HEK293 (cell line): ENCODE measurements at regions not wholly inside any gene's neighbourhood (a gene's known extent, or its start where the extent isn't known, plus 50 kb on each side); places are given as distances from the start of the nearest gene placed in this dataset.

ENCODE experiments used
- ZBTB8A ChIP-seq: fragments of 450-650 bp; formaldehyde crosslinking; IDR thresholded peaks from 2 replicates; pipeline ENCODE4 v1.5.1; 2016; ENCODE audit warnings: missing biosample characterization, missing genetic modification characterization
- ZNF24 ChIP-seq: fragments of 450-650 bp; formaldehyde crosslinking; IDR thresholded peaks from 2 replicates; pipeline ENCODE4 v1.5.1; 2016; ENCODE audit warnings: missing biosample characterization, missing genetic modification characterization
- ZNF404 ChIP-seq: fragments of 450-650 bp; formaldehyde crosslinking; IDR thresholded peaks from 2 replicates; pipeline ENCODE4 v1.5.1; 2017; ENCODE audit warnings: missing biosample characterization, missing genetic modification characterization
- ZNF529 ChIP-seq: fragments of 450-650 bp; formaldehyde crosslinking; IDR thresholded peaks from 2 replicates; pipeline ENCODE4 v1.5.1; 2017; ENCODE audit warnings: missing genetic modification characterization, missing biosample characterization; ENCODE audit not compliant: insufficient replicate concordance
- ZNF560 ChIP-seq: fragments of 450-650 bp; formaldehyde crosslinking; IDR thresholded peaks from 2 replicates; pipeline ENCODE4 v1.5.1; 2017; ENCODE audit warnings: missing biosample characterization, missing genetic modification characterization, borderline replicate concordance
- TF ChIP-seq, protein P1 (sequence below): fragments of 450-650 bp; formaldehyde crosslinking; IDR thresholded peaks from 2 replicates; pipeline ENCODE4 v1.5.1; 2017; ENCODE audit warnings: missing biosample characterization, mild to moderate bottlenecking, missing genetic modification characterization, moderate library complexity

DNA sequence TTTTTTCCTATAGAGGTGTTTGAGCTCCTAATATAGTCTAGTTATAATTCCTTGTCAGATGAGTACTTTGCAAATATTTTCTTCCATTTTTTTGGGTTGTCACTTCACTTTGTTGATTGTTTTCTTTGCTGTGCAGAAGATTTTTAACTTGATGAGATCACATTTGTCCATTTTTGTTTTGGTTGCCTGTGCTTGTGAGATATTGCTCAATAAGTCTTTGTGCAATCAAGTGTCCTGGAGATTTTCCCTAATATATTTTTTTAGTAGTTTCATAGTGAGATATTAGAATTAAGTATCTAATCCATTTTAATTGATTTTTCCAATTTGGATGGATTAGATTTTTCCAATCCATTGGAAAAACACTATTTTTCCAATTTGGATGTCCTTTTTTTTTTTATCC lies 1395.5 kb downstream of the PLA2G4A start:
- TF ChIP-seq ZBTB8A (tag by site-specific recombination) (no peak), ZNF404 (tag by site-specific recombination) (no peak), ZNF560 (tag by site-specific recombination) (no peak), ZNF529 (tag by site-specific recombination) (no peak), ZNF24 (tag by site-specific recombination) (no peak)
- TF ChIP-seq, protein P1, sequence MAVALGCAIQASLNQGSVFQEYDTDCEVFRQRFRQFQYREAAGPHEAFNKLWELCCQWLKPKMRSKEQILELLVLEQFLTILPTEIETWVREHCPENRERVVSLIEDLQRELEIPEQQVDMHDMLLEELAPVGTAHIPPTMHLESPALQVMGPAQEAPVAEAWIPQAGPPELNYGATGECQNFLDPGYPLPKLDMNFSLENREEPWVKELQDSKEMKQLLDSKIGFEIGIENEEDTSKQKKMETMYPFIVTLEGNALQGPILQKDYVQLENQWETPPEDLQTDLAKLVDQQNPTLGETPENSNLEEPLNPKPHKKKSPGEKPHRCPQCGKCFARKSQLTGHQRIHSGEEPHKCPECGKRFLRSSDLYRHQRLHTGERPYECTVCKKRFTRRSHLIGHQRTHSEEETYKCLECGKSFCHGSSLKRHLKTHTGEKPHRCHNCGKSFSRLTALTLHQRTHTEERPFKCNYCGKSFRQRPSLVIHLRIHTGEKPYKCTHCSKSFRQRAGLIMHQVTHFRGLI (tag by site-specific recombination) = no peak
